Panc1 (cell line): ENCODE measurements at regions not wholly inside any gene's neighbourhood (a gene's known extent, or its start where the extent isn't known, plus 50 kb on each side); places are given as distances from the start of the nearest gene placed in this dataset.
A peak's percentile ranks its signal among the peaks of the same experiment; 100 is the strongest.

Experiments used
- ATAC-seq: fragments of 200-7000 bp; cut with Tn5 transposase; 2 replicates; pipeline ENCODE4 v1.9.1; 2020; ENCODE audit warnings: mild to moderate bottlenecking, moderate library complexity
- BruUV-seq: library from RNA; stranded (reverse); fragments of 400-500 nt; replicated peaks from 2 replicates; lab custom pipeline; 2021; lab: Mats Ljungman, UMichigan
- CTCF ChIA-PET: fragments of 300-600 bp; sonication (Branson Sonifier 250); formaldehyde crosslinking; loops from one replicate; lab custom pipeline; 2022; ENCODE audit warnings: antibody characterized with exemption; lab: Charles Lee
- POLR2A ChIA-PET: fragments of 300-600 bp; sonication (Branson Sonifier 250); formaldehyde crosslinking; loops from one replicate; lab custom pipeline; 2022; ENCODE audit warnings: antibody characterized with exemption; lab: Charles Lee
- DNase-seq: peaks from one replicate; pipeline ENCODE4 v3.0.0-alpha.2; 2010; ENCODE audit warnings: low read depth, low spot score
- H3K27ac ChIP-seq: 2 replicates; pipeline ENCODE4 v1.5.1; 2011; ENCODE audit warnings: mild to moderate bottlenecking, low read length, inconsistent platforms
- H3K27me3 ChIP-seq: fragments of 200-500 bp; sonication (Bioruptor generic); 2 replicates; pipeline ENCODE4 v1.6.0; 2014; ENCODE audit warnings: low read length, inconsistent platforms; ENCODE audit not compliant: control insufficient read depth, insufficient read depth
- H3K36me3 ChIP-seq: fragments of 200-500 bp; sonication (Bioruptor generic); 2 replicates; pipeline ENCODE4 v1.5.1; 2014; ENCODE audit warnings: inconsistent platforms, mild to moderate bottlenecking, low read length, moderate library complexity; ENCODE audit not compliant: control insufficient read depth, insufficient read depth
- H3K4me1 ChIP-seq: 2 replicates; pipeline ENCODE4 v1.5.1; 2011; ENCODE audit warnings: inconsistent platforms, mild to moderate bottlenecking, low read length, moderate library complexity; ENCODE audit not compliant: control insufficient read depth, insufficient read depth
- H3K4me3 ChIP-seq, 2 experiments: 2 replicates each; pipeline ENCODE4 v1.5.1; 2011 to 2012; ENCODE audit warnings: low read depth in 2 of 2, low read length in 2 of 2, mild to moderate bottlenecking in 2 of 2, inconsistent platforms in 1 of 2, moderate library complexity in 1 of 2
- H3K9me3 ChIP-seq: fragments of 200-500 bp; sonication (Bioruptor generic); 2 replicates; pipeline ENCODE4 v1.5.1; 2014; ENCODE audit warnings: low read depth, mild to moderate bottlenecking, inconsistent platforms, low read length, moderate library complexity; ENCODE audit not compliant: control insufficient read depth, insufficient read depth
- CTCF ChIP-seq: fragments of 450-650 bp; IDR thresholded peaks from 2 replicates; pipeline ENCODE4 v1.5.1; 2017; ENCODE audit warnings: mild to moderate bottlenecking
- POLR2AphosphoS5 ChIP-seq: IDR thresholded peaks from 2 replicates; pipeline ENCODE4 v1.6.1; 2012; ENCODE audit warnings: mild to moderate bottlenecking, low read depth, low read length, moderate library complexity
- REST ChIP-seq, 2 experiments: IDR thresholded peaks; 2 replicates each; pipeline ENCODE4 v1.6.1; 2011 to 2012; ENCODE audit warnings: low read depth in 2 of 2, control low read depth in 1 of 2, low read length in 1 of 2, mild to moderate bottlenecking in 1 of 2, moderate library complexity in 1 of 2; ENCODE audit not compliant: insufficient read depth in 1 of 2
- SIN3A ChIP-seq: IDR thresholded peaks from 2 replicates; pipeline ENCODE4 v1.6.1; 2012; ENCODE audit warnings: low read depth, mild to moderate bottlenecking, low read length, moderate library complexity, borderline replicate concordance; ENCODE audit not compliant: insufficient read depth
- TCF7L2 ChIP-seq: IDR thresholded peaks from 2 replicates; pipeline ENCODE4 v1.6.1; 2011; ENCODE audit warnings: mild to moderate bottlenecking, low read depth, low read length, inconsistent platforms
- in situ Hi-C: cut with HindIII; loops from 2 replicates; pipeline ENCODE4 v1.10.0; 2016; ENCODE audit warnings: low sequenced_read_pairs, low pct_unique_long_range_greater_than_20kb
- intact Hi-C: fragments of 100-400 bp; cut with micrococcal nuclease; formaldehyde crosslinking; loops from one replicate; pipeline ENCODE4 v1.10.0; 2022; ENCODE audit not compliant: unreplicated experiment

GRCh38 chr6:159639721-159640120 lies 53.3 kb downstream of the SOD2 start:
- ChIA-PET CTCF (no interaction called here), POLR2A (no interaction called here)
- ATAC-seq: no peak
- Histone ChIP-seq H3K36me3 (no peaks in the 10 kb centered on the region), H3K4me1 (no peaks in the 10 kb centered on the region), H3K27me3 (no peaks in the 10 kb centered on the region), H3K27ac (no peak overlapping the region), H3K9me3 (no peaks in the 10 kb centered on the region), H3K4me3 (no peak overlapping the region)
- no TSS peak for BruUV-seq
- in situ Hi-C loops: no loop called here
- intact Hi-C loops: no loop called here
- TF ChIP-seq CTCF (no peak), SIN3A (no peak), REST (IDR thresholded peaks at IDR 0.05; ENCODE audit: insufficient read depth in 1 of 2, low read depth in 2 of 2, low read length in 1 of 2) (no peak), TCF7L2 (no peak), POLR2AphosphoS5 (no peak)
- no peak for DNase-seq

GRCh38 chr6:159633196-159633595 lies 59.8 kb downstream of the SOD2 start:
- ChIA-PET POLR2A (interaction anchor here (0.6 kb wide), 1 partner anchor 40 kb away, joined by 4 read pairs; no protein-coding TSS in a partner anchor), CTCF (interaction anchor here (1.2 kb wide), 1 partner anchor 22 kb away, joined by 3 read pairs; no protein-coding TSS in a partner anchor)
- ATAC-seq: no peak; the same call in 1 of the 2 replicates
- no peak for TF ChIP-seq POLR2AphosphoS5
- peak; percentile 70 for TF ChIP-seq CTCF
- TF ChIP-seq TCF7L2: no peak
- TF ChIP-seq REST (IDR thresholded peaks at IDR 0.05; ENCODE audit: insufficient read depth in 1 of 2, low read depth in 2 of 2, low read length in 1 of 2): no peak
- no peak overlapping the region for H3K4me3 ChIP-seq
- no TSS peak for BruUV-seq
- no peaks in the 10 kb centered on the region for H3K27me3 ChIP-seq
- H3K36me3 ChIP-seq: no peaks in the 10 kb centered on the region
- DNase-seq: no peak
- in situ Hi-C loops: no loop called here
- H3K9me3 ChIP-seq: no peaks in the 10 kb centered on the region
- intact Hi-C loops: no loop called here
- H3K4me1 ChIP-seq: no peaks in the 10 kb centered on the region
- no peak overlapping the region for H3K27ac ChIP-seq
